ENCODE measurements at regions not wholly inside any gene's neighbourhood (a gene's known extent, or its start where the extent isn't known, plus 50 kb on each side); places are given as distances from the start of the nearest gene placed in this dataset.

DNA sequence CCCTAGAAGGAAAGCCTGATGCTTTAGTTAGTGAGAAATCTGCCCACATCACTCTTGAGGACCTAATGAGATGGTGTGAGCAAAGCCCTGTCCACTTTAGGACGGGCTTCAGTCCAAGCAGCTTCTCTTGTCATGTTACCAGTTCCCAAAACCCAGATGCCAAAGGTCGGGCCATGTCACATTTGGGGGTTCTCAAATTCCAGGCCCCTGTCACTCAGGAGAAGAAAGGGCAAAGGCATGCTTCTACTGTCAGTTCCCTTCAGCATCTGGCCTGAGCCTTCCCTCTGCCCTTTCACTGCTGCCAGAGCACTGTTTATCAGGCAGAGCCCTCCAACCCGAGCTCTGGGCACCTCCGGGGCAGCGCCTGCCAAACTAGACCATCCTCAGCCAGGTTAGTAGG, 556.0 kb downstream of the BNC2 start:
- no peak for DNase-seq (ENCODE audit: low spot score)

DNA sequence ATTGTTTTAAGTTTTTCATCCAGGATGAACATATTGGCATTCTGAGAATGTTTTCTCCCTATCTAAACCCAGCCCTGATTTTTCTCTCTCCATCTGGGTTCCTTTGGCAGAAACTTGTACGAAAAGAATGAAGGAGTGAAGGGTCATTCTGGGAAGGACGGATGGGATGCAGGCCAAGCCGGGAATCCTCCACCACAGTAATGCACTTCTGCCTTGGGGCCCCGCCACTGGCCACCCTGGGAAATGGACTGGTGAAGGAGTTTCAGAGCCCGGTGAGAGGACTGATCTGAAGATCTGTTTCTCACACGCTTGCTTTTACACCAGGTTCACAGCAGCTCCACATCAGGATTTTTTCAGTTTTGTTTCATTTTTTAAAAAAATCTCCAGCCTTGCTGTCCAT, 554.8 kb downstream of the BNC2 start:
- no peak for DNase-seq (ENCODE audit: low spot score)

DNA sequence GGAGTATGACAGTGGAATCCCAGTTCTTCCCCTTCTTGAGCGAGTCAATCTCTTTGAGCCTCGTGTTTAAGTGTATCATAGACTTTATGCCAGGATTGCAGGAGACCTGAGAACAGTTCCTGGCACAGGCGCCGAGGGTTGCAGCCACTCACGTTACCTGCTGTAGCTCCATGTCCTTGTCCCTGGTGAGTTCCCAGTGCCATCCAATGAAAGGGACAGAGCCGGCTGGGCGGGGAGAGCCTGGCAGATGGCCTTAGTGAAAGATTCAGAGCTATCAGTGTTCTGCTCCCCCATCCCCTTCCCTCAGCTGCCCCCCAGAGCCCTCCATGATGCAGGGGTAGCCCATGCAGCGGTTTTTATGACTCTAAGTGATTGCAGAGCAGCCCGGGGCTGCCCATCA, 554.0 kb downstream of the BNC2 start:
- DNase-seq (ENCODE audit: low spot score): no peak

GRCh38 chr9:16316911-16317817, 553.3 kb downstream of the BNC2 start:
- no peak for DNase-seq (ENCODE audit: low spot score)

DNA sequence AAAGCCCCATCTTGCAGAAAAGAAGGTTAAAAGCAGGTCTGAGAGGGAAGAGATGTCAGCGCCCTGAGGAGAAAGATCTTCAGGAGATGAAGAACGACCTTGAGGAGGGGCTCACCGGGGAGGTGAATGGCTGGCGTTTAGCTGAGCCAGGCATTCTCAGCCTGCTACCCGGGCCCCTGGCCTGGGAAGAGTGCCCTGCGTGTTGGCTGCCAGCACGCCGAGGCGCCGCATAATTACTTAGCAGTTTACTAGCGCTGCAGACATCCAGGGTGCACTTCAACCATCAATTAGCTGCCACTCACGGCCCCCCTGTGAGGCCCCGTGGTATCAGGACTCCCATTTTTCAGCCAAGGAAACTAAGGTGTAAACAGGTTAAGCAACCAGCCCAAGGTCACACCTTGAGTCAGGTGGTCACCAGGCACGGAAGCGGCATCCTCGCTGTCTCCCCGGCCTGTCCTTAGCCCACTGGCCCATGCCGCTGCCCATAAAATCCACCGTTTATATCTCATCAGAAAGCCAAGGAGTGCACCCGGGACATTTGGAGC, 551.9 kb downstream of the BNC2 start:
- no peak for DNase-seq (ENCODE audit: low spot score)

- no peak for DNase-seq (ENCODE audit: low spot score)
These were observed 550.8 kb downstream of the BNC2 start for GRCh38 chr9:16319646-16320045.

DNA sequence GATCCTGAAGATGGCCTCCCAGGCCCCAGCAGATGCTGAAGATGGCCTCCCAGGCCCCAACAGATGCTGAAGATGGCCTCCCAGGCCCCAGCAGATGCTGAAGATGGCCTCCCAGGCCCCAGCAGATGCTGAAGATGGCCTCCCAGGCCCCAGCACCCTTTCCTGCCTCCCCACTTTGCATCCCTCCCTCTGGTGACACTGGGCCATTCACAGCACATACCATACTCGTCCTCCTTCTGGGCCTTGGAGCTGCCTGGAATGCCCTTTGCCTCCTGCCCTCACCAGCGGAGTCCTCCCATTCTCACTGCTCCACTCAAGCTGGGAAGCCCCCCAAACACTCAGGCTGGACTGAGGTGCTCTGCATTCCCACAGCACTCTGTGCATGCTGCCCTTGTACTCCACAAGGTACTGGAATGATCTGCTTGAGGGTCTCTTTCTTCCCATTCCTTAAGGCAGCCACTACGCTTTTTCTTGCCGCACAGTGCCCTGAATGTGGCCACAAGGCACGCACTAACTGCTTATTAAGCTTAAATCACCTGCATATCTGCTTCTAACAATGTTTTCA, 550.0 kb downstream of the BNC2 start:
- DNase-seq (ENCODE audit: low spot score): no peak

- DNase-seq (ENCODE audit: low spot score): no peak
These were observed 548.9 kb downstream of the BNC2 start for GRCh38 chr9:16321461-16322119.

DNA sequence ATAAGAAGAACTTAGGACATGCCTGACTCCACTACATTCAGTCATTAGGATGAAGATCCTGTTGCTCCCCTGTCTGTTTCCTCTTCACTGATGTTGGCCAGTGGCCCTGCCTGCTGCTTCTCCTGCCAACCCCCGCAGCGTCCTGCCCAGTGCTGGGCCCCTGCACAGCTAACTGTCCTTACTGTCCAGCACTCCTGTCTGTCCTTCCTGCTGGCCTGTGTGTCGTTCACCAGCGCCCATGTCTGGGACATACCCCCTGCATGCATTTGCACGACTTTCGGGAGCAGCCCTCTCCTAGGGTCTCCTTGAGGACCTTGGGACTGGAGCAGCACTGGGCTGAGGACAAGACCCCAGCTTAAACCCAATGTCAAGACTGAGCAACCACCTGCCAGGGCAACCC, 547.6 kb downstream of the BNC2 start:
- no peak for DNase-seq (ENCODE audit: low spot score)

DNA sequence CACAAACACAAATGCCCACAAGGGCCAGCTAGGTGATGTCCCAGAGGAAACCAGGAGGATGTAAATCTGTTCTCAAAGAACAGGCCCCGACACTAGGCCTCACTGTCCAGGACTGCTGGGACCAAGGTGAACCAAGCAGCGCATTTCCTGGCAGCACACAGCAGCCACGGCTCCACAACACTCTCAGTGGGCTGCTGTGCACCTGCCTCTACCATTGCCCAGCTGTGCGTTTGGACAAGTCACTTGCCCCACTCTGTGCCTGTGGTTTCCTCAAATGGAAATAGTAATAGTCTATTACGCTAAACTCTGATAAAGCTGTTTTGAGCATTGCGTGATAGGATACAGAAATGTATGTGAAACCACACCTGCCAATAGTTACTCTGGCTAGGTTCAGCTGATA, 544.5 kb downstream of the BNC2 start:
- no peak for DNase-seq (ENCODE audit: low spot score)

DNA sequence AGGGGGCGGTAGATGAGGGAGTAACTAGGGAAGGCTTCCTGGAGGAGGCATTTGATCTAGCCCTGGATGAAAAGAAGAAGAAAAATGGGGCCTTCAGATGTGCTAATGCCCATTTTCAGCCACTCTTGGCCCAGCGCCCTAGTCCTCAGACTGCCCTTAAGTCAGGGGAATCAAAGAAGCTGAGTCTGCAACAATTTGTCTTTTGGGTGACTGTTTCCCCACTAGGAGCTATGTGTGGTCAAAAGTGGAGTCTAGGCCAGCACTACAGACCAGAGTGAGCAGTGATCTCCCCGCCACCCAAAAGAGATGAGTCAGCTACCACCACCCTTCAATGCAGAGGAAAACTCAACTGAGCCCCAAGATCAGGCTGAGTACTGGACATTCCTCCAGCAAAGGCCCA, 542.1 kb downstream of the BNC2 start:
- DNase-seq (ENCODE audit: low spot score): no peak

DNA sequence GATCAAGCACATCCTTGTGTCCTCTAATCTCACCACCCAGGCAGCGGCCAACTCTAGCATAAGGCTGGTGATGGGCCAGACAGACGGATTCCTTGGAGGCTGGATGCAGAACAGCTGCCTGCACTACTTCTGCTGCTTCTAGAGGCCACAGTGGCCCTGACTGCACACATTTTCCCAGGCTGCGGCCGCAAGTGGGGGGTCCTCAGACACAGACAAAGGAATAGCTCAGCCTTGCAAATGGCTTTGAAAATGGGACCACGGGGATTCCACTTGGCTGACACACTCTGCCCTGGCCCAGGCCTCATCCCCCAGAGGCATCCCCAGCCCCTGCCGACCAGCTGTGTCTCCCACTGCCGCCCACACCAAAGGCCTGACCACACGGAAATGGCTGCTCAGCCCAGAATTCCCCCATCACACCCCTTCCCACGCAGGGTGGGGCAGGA, 540.8 kb downstream of the BNC2 start:
- no peak for DNase-seq (ENCODE audit: low spot score)

- DNase-seq (ENCODE audit: low spot score): no peak
These were observed 539.4 kb downstream of the BNC2 start for GRCh38 chr9:16331031-16331430.

GRCh38 chr9:16331527-16331926, 538.9 kb downstream of the BNC2 start:
- no peak for DNase-seq (ENCODE audit: low spot score)

GRCh38 chr9:16333691-16334090, 536.8 kb downstream of the BNC2 start:
- DNase-seq (ENCODE audit: low spot score): no peak

DNA sequence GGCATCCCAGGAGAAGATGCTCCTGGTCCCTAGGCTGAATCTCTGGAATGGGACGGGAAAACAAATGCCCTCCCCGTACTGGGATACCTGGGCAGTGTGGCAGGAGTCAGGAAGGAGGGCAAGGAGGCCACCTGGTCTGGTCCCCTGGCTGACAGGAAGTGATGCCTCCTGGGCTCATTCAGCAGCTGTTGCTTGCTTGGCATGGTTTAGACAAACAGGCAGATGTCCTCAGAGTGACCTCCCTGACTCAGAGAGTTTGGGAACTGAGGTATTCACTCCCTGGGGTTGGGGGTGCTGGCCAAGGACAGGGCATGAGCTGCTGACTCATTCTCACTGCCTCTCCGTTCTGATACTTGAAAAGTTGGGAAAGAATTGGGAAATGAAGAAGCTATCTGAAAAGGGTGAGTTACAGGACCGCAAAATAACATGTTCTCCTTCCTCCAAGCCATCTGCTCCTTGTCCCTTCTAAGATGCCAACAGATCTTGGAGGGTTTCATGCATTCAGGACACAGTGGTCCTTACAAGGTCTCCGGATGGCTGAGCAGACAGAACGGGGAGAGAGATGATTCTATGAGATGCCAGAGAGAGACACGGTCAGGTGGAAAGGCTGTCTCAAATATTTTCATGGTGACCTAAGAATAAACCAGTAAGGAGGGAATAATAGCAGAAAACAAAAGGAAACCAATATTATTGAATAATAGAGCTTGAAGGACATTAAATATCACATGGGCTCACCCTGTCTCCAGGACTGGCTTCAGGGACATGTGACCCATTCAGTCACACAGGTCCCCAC, 534.5 kb downstream of the BNC2 start:
- DNase-seq (ENCODE audit: low spot score): no peak

DNA sequence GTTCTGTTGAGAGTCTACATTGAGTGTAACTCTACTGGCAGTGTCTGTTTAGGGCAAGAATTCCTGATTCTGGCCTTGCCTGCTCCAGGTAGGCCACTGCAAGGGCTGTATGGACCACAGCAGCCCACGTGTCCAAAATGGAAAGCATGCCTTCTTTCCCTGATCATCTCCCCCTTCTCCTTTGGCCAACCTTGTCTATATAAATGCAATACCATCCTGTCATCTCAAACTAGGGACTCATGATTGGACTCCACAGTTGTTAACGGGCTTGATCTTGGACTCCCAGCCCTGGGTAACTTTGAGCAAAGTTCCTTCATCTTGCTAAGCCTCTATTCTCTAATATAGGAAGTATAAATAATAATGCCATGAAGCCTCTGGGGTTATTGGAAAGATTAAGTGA, 533.6 kb downstream of the BNC2 start:
- DNase-seq (ENCODE audit: low spot score): no peak

GRCh38 chr9:16337322-16338029, 533.0 kb downstream of the BNC2 start:
- DNase-seq (ENCODE audit: low spot score): no peak

GRCh38 chr9:16341177-16341576, 529.3 kb downstream of the BNC2 start:
- no peak for DNase-seq (ENCODE audit: low spot score)

GRCh38 chr9:16342246-16343020, 528.0 kb downstream of the BNC2 start:
- no peak for DNase-seq (ENCODE audit: low spot score)
